GM21737 (cell line): ENCODE measurements at regions not wholly inside any gene's neighbourhood (a gene's known extent, or its start where the extent isn't known, plus 50 kb on each side); places are given as distances from the start of the nearest gene placed in this dataset.
A peak's percentile ranks its signal among the peaks of the same experiment; 100 is the strongest.
"Not testable (repeated sequence)": the region's sequence is repeated elsewhere in the genome, so short reads cannot be mapped to it uniquely, and the experiment has no call there.

Experiments
- ATAC-seq: cut with Tn5 transposase; IDR thresholded peaks from one replicate; pipeline ENCODE4 v1.9.1; 2021; ENCODE audit warnings: mild to moderate bottlenecking, moderate library complexity; ENCODE audit not compliant: unreplicated experiment

DNA sequence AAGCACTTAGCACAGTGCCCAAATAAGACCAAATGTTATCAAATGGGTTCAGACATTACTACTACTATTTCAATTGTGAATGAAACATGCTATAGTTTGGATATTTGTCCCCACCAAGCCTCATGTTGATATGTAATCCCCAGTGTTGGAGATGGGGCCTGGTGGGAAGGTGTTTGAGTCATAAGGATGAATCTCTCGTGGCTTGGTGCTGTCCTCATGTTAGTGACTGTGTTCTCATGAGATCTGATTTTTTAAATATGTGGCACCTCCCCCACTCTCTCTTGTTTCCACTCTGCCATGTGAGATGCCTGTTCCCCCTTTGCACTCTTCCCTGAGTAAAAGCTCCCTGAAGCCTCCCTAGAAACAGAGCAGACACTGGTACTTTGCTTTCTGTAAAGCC, 148.7 kb upstream of the TGFBR2 start:
- no peak for ATAC-seq

DNA sequence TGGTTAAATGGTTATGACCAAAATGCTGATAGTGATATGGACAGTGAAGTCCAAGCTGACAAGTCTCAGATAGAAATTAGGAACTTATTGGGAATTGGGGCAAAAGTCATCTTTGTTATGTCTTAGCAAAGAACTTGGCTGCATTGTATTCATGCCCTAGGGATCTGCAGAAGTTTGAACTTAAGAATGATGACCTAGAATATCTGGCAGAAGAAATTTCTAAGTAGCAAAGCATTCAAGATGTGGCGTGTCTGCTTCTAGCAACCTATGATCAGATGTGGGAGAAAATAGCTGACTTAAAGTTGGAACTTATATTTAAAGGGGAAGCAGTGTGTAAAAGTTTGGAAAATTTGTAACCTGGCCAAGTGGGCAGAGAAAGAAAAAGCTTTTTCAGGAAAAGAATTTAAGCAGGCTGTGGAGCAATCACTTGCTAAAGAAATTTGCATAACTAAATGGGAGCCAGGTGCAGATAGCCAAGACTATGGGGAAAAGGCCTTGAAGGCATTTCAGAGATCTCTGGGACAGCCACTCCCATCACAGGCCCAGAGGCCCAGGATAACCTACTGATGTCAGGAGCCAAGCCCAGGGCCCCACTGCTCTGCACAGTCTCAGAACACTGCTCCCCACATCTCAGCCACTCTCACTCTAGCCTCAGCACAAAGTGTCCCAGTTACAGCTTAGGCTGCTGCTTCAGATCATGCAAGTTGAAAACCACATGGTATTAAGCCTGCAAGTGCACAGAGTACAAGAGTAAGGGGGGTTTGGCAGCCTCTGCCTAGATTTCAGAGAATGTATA, 147.8 kb upstream of the TGFBR2 start:
- no peak for ATAC-seq

DNA sequence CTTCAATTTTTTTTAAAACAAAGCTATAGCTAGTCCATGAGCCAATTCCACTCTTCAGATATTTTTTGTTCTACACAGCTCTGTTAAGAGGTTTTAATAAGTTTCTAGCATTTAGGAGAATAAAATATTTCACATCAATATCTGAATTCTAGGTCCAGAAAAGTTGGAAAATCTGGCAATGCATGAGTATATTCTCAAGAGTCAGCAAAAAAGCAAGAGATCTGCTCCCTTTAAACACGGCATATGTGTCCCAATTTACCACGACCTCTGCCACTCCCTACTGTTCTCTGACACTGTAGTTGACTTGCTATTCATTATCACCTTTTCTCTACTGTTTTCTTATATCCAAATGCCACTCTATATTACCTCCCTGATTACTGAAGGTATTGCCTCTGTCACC, 145.1 kb upstream of the TGFBR2 start:
- ATAC-seq: no peak

DNA sequence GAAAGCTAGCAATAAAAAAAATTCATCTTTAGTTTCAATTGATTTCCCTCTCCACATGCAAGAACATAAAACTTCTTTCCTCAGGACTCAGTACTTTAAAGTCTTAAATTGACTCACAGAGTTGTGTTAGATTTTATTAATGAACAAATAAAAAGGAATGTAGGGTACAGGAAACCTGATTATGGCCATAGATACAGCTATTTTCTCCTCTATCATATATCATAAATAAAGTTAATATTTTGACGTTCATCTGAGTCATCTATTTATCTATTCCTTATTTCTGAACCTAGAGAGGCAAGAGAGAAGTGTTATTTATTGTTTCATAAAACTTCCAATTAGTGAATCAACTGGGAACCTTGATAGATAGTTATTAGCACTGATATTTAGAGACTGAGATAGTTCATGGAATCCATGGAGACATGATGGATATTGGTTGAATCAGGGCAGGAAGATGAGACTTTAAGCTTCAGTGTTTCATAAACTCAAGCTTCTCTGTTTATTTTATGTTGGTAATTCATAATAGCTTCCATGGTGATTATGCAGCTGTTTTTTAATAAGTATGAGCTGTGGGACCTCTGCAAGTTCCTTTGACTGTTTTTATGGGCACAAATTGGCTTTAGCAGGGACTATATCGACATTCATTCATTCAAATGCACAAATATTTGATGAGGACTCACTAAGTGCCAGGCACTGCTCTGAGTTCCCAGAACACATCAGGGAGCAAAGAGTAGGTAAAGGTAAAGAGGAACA, 143.5 kb upstream of the TGFBR2 start:
- ATAC-seq: no peak

DNA sequence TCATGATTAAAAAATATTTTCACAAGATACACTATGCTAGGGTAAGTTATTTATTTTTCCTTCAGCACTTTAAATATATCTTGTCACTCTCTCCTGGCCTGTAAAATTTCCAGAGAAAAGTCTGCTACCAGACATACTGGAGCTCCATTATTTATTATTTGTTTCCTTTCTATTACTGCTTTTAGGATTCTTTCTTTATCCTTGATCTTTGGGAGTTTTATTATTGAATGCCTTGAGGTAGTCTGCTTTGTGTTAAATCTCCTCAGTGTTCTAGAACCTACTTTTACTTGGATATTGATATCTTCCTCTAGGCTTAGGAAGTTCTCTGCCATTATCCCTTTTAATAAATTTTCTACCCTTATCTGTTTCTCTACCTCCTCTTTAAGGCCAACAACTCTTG, 142.0 kb upstream of the TGFBR2 start:
- no peak for ATAC-seq

DNA sequence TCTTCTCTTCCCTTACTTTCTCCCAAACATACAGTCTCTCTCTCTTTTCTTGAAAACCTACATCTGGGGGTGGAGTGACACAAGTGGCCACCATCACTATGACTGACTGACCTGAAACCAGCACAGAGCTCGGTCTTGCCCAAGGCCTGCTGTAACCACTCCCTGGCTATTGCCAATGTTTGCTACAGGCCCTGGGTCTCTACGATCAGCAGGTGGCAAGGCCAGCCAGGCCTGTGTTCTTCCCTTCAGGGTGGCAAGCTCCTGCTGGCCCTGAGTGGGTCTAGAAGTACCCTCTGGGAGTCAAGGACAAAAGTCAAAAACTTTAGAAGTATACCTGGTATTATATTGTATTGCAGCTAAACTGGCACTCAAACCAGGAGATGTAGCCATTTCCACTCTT, 140.9 kb upstream of the TGFBR2 start:
- ATAC-seq: no peak

DNA sequence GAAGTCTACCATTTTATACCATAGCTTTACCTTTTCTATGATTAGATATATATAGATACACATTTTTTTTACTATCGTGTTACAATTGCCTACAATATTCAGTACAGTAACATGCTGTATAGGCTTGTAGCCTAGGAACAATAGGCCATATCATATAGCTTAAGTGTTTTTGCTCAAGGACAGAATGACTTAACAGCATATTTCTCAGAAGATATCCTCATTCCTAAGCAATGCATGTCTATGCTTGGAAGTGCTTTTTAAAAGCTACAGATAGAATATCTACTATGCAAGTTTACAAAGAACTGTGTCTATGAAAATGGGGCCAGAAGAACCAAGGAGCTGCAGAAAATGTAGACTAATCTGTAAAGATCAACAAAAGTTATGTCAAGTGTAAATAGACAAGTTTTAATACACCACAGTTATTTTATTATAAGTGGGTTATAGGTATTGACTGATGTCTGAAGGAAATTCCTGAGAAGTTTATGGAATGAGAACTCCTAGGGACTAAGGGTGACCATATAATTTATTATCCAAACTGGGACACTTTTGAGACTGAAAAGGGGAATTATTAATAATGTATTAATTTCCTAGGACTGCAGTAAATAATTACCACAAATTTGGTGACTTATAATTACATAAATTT, 138.7 kb upstream of the TGFBR2 start:
- no peak for ATAC-seq

DNA sequence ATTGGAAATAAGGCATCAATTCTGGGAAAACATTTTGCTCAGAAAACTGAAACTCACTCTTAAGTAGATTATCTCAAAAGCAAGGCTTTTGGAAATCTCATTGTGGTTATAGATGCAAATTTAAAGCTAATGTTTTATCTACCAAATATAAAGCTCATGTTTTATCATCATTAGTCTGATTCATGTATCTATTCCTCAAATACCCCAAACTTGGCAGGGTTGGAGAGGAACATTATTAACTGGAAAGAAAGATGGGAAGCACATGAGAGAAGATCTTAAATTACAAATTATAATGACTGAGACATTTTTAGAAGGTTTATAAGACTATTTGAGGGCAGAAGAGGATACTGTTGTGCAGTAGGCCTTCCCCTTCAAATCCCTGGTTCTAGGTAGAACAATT, 137.3 kb upstream of the TGFBR2 start:
- no peak for ATAC-seq

DNA sequence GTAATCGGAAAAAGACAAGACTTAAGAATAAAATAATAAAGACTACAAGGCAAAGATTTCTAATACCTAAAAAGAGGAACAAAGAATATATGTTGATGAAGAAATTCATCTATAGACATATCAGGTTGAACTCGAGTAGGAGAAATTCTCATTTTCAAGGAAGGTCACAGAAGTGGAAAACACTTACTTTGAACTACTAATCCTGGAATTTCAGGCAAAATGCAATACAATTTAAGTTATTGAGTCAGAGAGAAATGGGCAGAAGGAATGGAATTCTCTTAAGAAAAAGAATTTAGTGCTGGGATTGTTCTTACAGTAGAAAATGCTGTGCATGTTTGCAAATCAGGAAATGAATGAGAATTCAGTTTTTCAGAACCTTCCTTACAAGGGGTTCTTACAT, 135.9 kb upstream of the TGFBR2 start:
- ATAC-seq: no peak

DNA sequence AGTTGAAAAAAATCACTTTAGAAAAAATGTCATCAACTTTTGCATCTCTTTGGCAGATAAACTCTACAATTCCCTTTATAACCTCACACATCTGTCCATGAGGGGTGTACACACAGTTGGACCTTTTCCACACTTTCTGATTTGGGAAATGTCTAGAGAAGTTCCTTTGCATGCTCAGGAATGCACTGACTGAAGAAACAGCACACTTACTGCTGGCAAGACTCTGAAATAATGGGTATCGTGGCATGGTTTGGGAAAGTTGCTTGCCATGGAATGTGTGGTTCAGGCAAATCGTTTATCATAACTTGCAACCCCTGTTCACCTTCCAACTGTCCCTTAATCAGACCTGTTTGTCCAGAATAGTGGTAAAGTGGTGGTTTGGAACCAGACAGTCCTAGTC, 135.3 kb upstream of the TGFBR2 start:
- no peak for ATAC-seq

DNA sequence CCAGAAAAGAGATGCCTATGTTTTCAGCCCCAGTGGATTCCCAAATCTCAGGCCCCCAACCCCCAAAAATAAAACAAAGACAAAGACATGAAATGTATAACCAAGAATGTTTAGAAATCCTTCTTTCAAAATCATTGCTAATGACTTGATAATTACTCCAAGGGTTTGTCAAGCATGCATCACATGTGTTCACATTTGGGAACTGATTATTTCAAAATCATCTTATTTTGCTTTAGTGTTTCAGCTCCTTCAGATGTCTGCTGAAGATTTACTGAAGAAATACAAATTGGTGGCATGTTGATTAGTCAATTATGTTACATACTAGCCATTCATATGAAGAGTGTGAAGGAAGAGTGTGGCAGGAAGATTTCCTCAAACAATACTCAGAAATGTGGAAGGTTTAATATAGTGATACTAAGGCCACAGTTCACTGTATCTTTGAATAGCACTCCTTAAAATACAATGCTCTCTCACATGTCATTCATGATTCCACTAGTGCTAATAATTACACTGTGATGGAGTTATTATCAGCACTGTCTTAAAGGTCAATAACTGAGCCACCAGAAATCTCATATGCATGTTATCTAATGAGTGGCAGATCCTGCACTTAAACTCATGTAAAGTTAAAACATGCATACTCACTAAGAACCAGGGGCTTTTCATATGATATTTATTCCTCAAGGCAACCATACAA, 134.5 kb upstream of the TGFBR2 start:
- no peak for ATAC-seq

DNA sequence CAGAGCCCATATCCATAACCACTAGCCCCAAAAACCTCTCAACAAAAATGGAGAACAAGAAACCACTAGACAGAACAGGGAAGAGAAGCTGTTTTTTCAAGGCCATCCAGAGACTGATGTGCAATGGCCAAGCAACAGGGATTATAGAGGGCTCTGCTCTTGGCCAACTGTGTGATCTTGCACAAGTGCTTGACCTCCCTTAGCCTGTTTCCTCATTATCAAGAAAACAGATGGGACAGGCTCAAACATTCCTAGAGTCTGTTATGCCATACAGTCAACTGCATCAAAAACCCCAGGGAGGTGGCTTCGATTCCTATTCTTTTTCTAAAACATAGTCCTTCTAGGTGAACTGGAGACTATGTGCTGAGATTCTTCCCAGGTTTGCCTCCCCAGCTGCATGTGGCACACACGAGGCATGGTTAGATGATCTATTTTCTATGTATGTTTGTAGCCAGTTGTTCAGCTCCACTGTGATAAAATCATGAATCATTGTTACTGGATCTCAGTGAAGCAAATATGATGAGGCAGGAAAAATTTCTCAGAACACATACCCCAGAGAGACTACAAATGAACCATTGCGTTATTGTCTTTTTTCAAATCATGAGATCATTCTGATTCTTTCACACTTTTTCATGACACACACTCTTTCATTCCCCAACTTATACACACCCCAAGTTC, 132.9 kb upstream of the TGFBR2 start:
- no peak for ATAC-seq

DNA sequence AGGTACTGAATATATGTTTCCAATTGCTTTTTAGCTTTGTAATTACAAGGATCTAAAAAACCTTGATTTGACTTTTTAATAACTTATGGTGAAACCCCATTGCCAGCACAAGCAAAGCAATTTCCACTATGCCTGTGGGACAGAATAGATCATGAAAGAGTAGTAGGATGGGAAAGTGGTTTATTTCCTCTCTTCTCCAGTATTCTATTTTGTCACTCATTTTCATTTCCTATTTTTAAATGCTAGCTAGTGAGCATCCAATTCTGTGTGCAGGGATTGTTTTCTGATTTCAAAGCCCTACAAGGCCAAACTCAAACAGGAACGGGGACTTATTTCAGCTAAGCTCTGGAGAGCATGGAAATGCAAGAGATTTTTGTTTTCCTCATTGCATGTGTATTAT, 132.0 kb upstream of the TGFBR2 start:
- ATAC-seq: no peak

DNA sequence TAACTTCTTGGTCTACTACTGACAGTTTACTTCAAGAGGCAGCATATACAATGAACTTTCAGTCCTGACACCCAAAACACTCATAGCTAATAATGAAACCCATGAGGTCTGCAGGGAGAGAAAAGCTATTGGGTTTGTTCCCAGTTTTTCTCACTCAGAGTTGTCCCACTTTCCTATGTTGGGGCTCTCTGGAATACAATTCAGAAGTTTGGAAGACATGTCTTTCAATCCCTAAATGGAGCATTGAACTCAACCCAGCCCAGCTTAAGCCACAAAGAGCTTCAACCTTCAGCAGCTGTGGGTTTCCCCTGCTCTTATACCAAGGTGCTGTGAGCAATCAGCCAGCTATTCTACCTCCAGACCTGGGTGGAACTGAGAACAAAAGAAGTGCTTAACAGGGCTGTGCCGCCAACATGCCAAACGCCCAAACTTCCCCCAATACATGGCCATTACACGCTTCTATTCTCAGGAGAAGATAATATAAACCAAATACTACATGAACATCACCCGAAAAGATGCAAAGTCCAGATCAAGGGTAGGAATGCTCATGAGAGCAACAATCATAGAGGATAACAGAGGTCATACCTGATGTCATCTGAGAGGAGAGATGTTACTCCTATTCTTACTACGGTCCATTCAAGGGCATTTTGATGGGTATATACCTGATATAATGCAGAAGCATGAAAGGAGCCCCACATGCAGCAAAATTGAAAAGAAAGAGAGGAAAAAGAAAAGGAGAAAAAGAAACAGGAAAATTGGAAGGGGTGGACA, 131.2 kb upstream of the TGFBR2 start:
- ATAC-seq: peak; percentile 88

DNA sequence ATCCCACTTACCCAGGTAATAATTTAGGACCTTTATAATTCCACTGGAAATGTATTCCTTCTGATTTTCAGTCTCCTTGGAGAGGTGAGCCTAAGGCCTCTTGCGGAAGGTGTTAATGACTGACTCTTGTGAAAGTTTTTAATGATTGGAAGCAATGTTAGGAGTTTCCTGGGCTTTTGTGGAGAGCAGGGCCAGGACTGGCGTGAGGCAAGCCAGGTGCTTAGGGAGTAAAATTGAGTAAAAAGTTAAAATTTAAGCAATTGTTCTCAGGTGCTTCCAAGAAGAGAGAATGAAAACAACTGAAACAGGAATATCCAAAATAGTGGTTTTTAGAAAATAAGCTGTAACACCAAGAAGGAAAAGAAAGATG, 130.6 kb upstream of the TGFBR2 start:
- ATAC-seq: no peak

DNA sequence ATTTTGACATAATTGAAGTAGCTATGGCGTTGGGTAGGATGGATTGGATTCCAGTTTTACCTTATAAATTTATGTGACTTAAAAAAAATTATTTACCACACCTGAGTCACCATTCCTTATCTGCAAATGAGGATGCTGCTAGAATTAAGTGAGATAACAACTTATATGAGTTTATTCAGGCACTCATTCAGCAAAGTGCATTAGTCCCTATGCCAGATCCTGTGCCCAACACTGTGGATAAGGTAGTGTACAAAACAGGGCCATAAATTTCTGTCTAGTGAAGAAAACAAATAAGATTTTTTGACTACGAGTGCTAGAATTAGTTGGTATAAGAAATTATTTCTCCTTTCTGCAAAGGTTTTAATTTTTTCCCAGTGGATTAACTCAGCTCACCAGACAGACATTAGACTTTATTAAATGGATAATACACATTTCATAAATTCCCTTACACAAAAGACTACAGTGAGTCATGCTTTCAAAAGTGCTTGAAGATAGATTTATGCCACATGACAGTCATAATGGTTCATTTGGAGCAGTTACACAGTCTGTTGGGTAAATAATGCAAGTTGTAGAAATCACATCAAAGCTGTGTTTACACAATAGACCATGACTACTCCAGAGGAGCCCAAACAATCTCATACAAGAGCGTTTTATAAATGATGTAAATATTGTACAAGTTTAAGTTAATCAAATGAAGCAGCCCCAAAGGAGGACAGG, 129.9 kb upstream of the TGFBR2 start:
- ATAC-seq: no peak

DNA sequence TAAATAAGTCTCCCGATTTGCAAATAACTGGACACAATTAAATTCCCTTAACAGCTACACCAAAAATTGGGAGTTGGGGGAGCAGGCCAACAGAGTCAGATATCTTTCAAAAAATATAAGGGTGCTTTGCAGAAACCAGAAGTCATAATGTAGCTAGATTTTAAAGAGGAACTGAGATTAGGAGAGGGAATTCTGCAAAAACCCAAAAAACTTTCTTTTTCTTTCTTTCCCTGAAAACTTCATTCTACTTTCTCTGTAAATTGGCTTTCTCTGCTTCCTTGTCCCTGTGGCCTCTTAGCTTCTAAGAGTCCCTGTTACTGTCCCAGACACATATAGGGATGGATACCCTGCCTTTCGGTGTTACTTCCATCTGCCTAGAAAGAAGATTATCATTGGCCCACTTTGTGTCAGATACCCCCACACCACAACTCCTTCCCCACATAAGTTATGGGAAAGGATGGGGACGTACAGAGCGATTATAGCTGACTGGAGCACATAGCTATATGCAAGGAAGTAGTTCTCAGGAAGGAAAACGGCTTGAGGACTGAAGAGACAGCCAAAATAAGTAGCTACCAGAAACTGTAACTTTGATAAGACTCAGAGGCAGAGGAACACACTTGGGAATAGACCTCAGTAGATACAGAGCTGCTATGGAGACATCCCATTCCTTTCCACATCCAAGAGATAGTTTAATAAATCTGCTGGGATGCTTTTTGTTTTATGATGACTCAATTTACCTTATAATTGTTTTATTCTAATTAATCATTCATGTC, 129.1 kb upstream of the TGFBR2 start:
- ATAC-seq: no peak

DNA sequence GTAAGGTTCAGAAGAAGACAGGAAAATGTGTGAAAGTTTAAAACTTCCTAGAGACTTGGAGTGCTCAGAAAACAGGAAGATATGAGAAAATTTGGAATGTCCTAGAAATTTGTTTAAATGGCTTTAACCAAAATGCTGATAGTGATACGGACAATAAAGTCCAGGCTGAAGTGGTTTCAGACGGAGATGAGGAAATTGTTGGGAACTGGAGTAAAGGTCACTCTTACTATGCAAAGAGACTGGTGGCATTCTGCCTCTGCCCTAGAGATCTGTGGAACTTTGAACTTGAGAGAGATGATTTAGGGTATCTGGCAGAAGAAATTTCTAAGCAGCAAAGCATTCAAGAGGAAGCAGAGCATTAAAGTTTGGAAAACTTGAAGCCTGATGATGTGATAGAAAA, 126.7 kb upstream of the TGFBR2 start:
- ATAC-seq: not testable (repeated sequence)

DNA sequence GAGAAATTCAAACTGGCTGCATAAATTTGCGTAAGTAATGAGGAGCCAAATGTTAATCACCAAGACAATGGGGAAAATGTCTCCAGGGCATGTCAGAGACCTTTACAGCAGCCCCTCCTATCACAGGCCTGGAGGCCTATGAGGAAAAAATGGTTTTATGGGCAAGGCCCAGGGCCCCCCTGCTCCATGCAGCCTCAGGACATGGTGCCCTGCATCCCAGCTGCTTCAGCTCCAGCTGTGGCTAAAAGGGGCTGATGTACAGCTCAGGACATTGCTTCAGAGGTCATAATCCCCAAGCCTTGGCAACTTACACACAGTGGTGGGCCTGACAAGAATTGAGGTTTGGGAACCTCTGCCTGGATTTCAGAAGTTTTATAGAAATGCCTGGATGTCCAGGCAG, 126.2 kb upstream of the TGFBR2 start:
- not testable (repeated sequence) for ATAC-seq
